Activated CD4-positive, alpha-beta T cell treated with anti-CD3 and anti-CD28 coated beads for 36 hours (primary cell): ENCODE measurements at regions not wholly inside any gene's neighbourhood (a gene's known extent, or its start where the extent isn't known, plus 50 kb on each side); places are given as distances from the start of the nearest gene placed in this dataset.
A peak's percentile ranks its signal among the peaks of the same experiment; 100 is the strongest.

ENCODE experiments used
- ATAC-seq: fragments of 200-7000 bp; cut with Tn5 transposase; one replicate; pipeline ENCODE4 v1.10.0; 2021; ENCODE audit warnings: mild to moderate bottlenecking, moderate library complexity
- CTCF ChIA-PET: fragments of 350-600 bp; sonication (Branson Sonifier 250); formaldehyde crosslinking; loops from one replicate; lab custom pipeline; 2021; ENCODE audit warnings: antibody characterized with exemption; lab: Charles Lee
- POLR2A ChIA-PET: fragments of 350-600 bp; sonication (Branson Sonifier 250); formaldehyde crosslinking; loops from one replicate; lab custom pipeline; 2021; ENCODE audit warnings: antibody characterized with exemption, inconsistent platforms; lab: Charles Lee
- DNase-seq: peaks from one replicate; pipeline ENCODE4 v3.0.0-alpha.2; 2020
- H3K27ac Mint-ChIP-seq: one replicate; pipeline ENCODE4 v1.8.0; 2021; ENCODE audit warnings: mixed read lengths
- H3K27me3 Mint-ChIP-seq: one replicate; pipeline ENCODE4 v1.8.0; 2021; ENCODE audit warnings: mixed read lengths
- H3K36me3 Mint-ChIP-seq: one replicate; pipeline ENCODE4 v1.8.0; 2021; ENCODE audit warnings: low read depth, mixed read lengths
- H3K4me1 Mint-ChIP-seq: one replicate; pipeline ENCODE4 v1.8.0; 2021; ENCODE audit warnings: mixed read lengths
- H3K4me3 Mint-ChIP-seq: one replicate; pipeline ENCODE4 v1.8.0; 2021; ENCODE audit warnings: mild to moderate bottlenecking, moderate library complexity, mixed read lengths
- H3K9me3 Mint-ChIP-seq: one replicate; pipeline ENCODE4 v1.8.0; 2021; ENCODE audit warnings: low read depth, mixed read lengths
- intact Hi-C, 2 experiments: fragments of 100-400 bp; cut with DNase I in 1 of 2; cut with micrococcal nuclease in 1 of 2; formaldehyde crosslinking; loops; one replicate each; pipeline versions ENCODE4 v1.14.2 to v1.15.1; 2022 to 2024; cut with DNase I, micrococcal nuclease

GRCh38 chr1:60963167-60963940 is 119.0 kb upstream of the NFIA start:
- ChIA-PET POLR2A (interaction anchor here (0.6 kb wide), 1 partner anchor 115 kb away, joined by 4 read pairs; no protein-coding TSS in a partner anchor), CTCF (interaction anchor here (0.6 kb wide), 1 partner anchor 723 kb away, joined by 4 read pairs; no protein-coding TSS in a partner anchor)
- no peak for DNase-seq
- H3K27me3 Mint-ChIP-seq, result peaks cover 24% of the 10 kb centered on the region
- no peaks in the 10 kb centered on the region for H3K4me1 Mint-ChIP-seq
- H3K27ac Mint-ChIP-seq, result no peak overlapping the region
- no peak for ATAC-seq
- H3K9me3 Mint-ChIP-seq, result peaks cover 22% of the 10 kb centered on the region
- intact Hi-C loops, result no loop called here
- H3K4me3 Mint-ChIP-seq, result no peak overlapping the region
- no peaks in the 10 kb centered on the region for H3K36me3 Mint-ChIP-seq

GRCh38 chr1:60960891-60961461 is 121.4 kb upstream of the NFIA start:
- ChIA-PET CTCF (interaction anchor here (0.5 to 0.7 kb wide), 3 partner anchors 20 to 112 kb away, joined by 3 read pairs; no protein-coding TSS in a partner anchor), POLR2A (interaction anchor here (0.6 kb wide), 1 partner anchor 91 kb away, joined by 4 read pairs; no protein-coding TSS in a partner anchor)
- ATAC-seq (peak; percentile 26), DNase-seq (no peak)
- H3K9me3 Mint-ChIP-seq, result peaks cover 15% of the 10 kb centered on the region
- no peak overlapping the region for H3K27ac Mint-ChIP-seq
- H3K36me3 Mint-ChIP-seq, result no peaks in the 10 kb centered on the region
- no peak overlapping the region for H3K4me3 Mint-ChIP-seq
- intact Hi-C loops, result no loop called here
- peaks cover 14% of the 10 kb centered on the region for H3K27me3 Mint-ChIP-seq
- H3K4me1 Mint-ChIP-seq, result no peaks in the 10 kb centered on the region

GRCh38 chr1:60959701-60960100 is 122.7 kb upstream of the NFIA start:
- no peak for ATAC-seq
- H3K36me3 Mint-ChIP-seq, result no peaks in the 10 kb centered on the region
- intact Hi-C loops, result no loop called here
- H3K4me3 Mint-ChIP-seq, result no peak overlapping the region
- ChIA-PET CTCF (interaction anchor here (1.2 to 1.6 kb wide), 2 partner anchors 11 to 13 kb away, joined by 3 to 4 read pairs; no protein-coding TSS in a partner anchor), POLR2A (no interaction called here)
- DNase-seq, result no peak
- no peak overlapping the region for H3K27ac Mint-ChIP-seq
- H3K27me3 Mint-ChIP-seq, result peaks cover 16% of the 10 kb centered on the region
- no peaks in the 10 kb centered on the region for H3K4me1 Mint-ChIP-seq
- peaks cover 13% of the 10 kb centered on the region for H3K9me3 Mint-ChIP-seq

GRCh38 chr1:60958001-60958400 is 124.4 kb upstream of the NFIA start:
- ATAC-seq, result no peak
- Mint-ChIP-seq H3K27me3 (peaks cover 14% of the 10 kb centered on the region), H3K4me1 (no peaks in the 10 kb centered on the region), H3K4me3 (no peak overlapping the region), H3K9me3 (peaks cover 5% of the 10 kb centered on the region), H3K27ac (no peak overlapping the region), H3K36me3 (no peaks in the 10 kb centered on the region)
- CTCF ChIA-PET, result no interaction called here
- POLR2A ChIA-PET, result no interaction called here
- intact Hi-C loops, result no loop called here
- DNase-seq, result no peak

- intact Hi-C loops, result no loop called here
- ChIA-PET POLR2A (no interaction called here), CTCF (interaction anchor here (0.7 to 1.9 kb wide), 3 partner anchors 46 to 1089 kb away, joined by 3 to 6 read pairs (median 3); no protein-coding TSS in a partner anchor)
- Mint-ChIP-seq H3K36me3 (no peaks in the 10 kb centered on the region), H3K27ac (no peak overlapping the region), H3K4me3 (no peak overlapping the region), H3K9me3 (peaks cover 5% of the 10 kb centered on the region), H3K4me1 (no peaks in the 10 kb centered on the region), H3K27me3 (peaks cover 13% of the 10 kb centered on the region)
- DNase-seq (no peak), ATAC-seq (no peak)
Measured at GRCh38 chr1:60956520-60956919, 125.8 kb upstream of the NFIA start.

- Mint-ChIP-seq H3K9me3 (peaks cover 5% of the 10 kb centered on the region), H3K36me3 (no peaks in the 10 kb centered on the region), H3K27ac (no peak overlapping the region), H3K4me1 (no peaks in the 10 kb centered on the region), H3K27me3 (peaks cover 18% of the 10 kb centered on the region), H3K4me3 (no peak overlapping the region)
- no peak for DNase-seq
- ATAC-seq, result no peak
- ChIA-PET CTCF (no interaction called here), POLR2A (no interaction called here)
- intact Hi-C loops, result no loop called here
Measured at GRCh38 chr1:60952612-60953111, 129.7 kb upstream of the NFIA start.

- no peak for ATAC-seq
- H3K4me3 Mint-ChIP-seq, result no peak overlapping the region
- peaks cover 5% of the 10 kb centered on the region for H3K9me3 Mint-ChIP-seq
- intact Hi-C loops, result no loop called here
- no peaks in the 10 kb centered on the region for H3K36me3 Mint-ChIP-seq
- ChIA-PET POLR2A (no interaction called here), CTCF (no interaction called here)
- H3K27me3 Mint-ChIP-seq, result peaks cover 18% of the 10 kb centered on the region
- DNase-seq, result no peak
- H3K4me1 Mint-ChIP-seq, result no peaks in the 10 kb centered on the region
- no peak overlapping the region for H3K27ac Mint-ChIP-seq
Measured at GRCh38 chr1:60950224-60951063, 131.9 kb upstream of the NFIA start.

- H3K27ac Mint-ChIP-seq, result no peak overlapping the region
- ChIA-PET CTCF (interaction anchor here (0.6 kb wide), 1 partner anchor 165 kb away, joined by 3 read pairs; no protein-coding TSS in a partner anchor), POLR2A (no interaction called here)
- no peaks in the 10 kb centered on the region for H3K4me1 Mint-ChIP-seq
- peaks cover 3% of the 10 kb centered on the region for H3K9me3 Mint-ChIP-seq
- no peak for DNase-seq
- intact Hi-C loops, result no loop called here
- H3K27me3 Mint-ChIP-seq, result peaks cover 17% of the 10 kb centered on the region
- no peak overlapping the region for H3K4me3 Mint-ChIP-seq
- H3K36me3 Mint-ChIP-seq, result no peaks in the 10 kb centered on the region
- ATAC-seq, result no peak
Measured at GRCh38 chr1:60949826-60950197, 132.5 kb upstream of the NFIA start.

- Mint-ChIP-seq H3K4me1 (no peaks in the 10 kb centered on the region), H3K27ac (no peak overlapping the region), H3K9me3 (no peaks in the 10 kb centered on the region), H3K4me3 (no peak overlapping the region), H3K27me3 (peaks cover 12% of the 10 kb centered on the region), H3K36me3 (no peaks in the 10 kb centered on the region)
- ATAC-seq (no peak), DNase-seq (no peak)
- intact Hi-C loops, result no loop called here
- POLR2A ChIA-PET, result interaction anchor here (0.6 kb wide), 1 partner anchor 99 kb away, joined by 5 read pairs; no protein-coding TSS in a partner anchor
- CTCF ChIA-PET, result interaction anchor here (0.6 to 0.9 kb wide), 2 partner anchors 10 to 164 kb away, joined by 3 read pairs; no protein-coding TSS in a partner anchor
Measured at GRCh38 chr1:60949154-60949825, 133.1 kb upstream of the NFIA start.

- intact Hi-C loops, result no loop called here
- H3K27me3 Mint-ChIP-seq, result peaks cover 12% of the 10 kb centered on the region
- DNase-seq (no peak), ATAC-seq (no peak)
- H3K27ac Mint-ChIP-seq, result no peak overlapping the region
- no peaks in the 10 kb centered on the region for H3K36me3 Mint-ChIP-seq
- H3K9me3 Mint-ChIP-seq, result no peaks in the 10 kb centered on the region
- ChIA-PET POLR2A (no interaction called here), CTCF (interaction anchor here (0.9 kb wide), 1 partner anchor 11 kb away, joined by 3 read pairs; no protein-coding TSS in a partner anchor)
- no peaks in the 10 kb centered on the region for H3K4me1 Mint-ChIP-seq
- H3K4me3 Mint-ChIP-seq, result no peak overlapping the region
Measured at GRCh38 chr1:60948486-60948885, 133.9 kb upstream of the NFIA start.
